Ovary (tissue), 3 donors: ENCODE measurements at regions not wholly inside any gene's neighbourhood (a gene's known extent, or its start where the extent isn't known, plus 50 kb on each side); places are given as distances from the start of the nearest gene placed in this dataset.

Experiments
- EP300 ChIP-seq: sonication (generic); formaldehyde crosslinking; IDR thresholded peaks from one replicate; pipeline ENCODE4 v1.6.1; 2017; ENCODE audit warnings: antibody characterized with exemption
- POLR2A ChIP-seq: fragments of 450-650 bp; IDR thresholded peaks from one replicate; pipeline ENCODE4 v1.6.1; 2017; ENCODE audit warnings: antibody characterized with exemption, mild to moderate bottlenecking, moderate library complexity
- TF ChIP-seq, protein P1 (sequence below), 3 donors: fragments of 450-650 bp in 2 of 3; fragments of 200-600 bp in 1 of 3; IDR thresholded peaks; one replicate each; pipeline versions ENCODE4 v1.5.1 to v1.8.0; 2016 to 2022; ENCODE audit warnings: antibody characterized with exemption in 3 of 3, mild to moderate bottlenecking in 1 of 3
- donor health status: DM: no; HTN: no; CAD: no.

GRCh38 chr21:38987633-38988508, 182.1 kb downstream of the ETS2 start:
- TF ChIP-seq, protein P1, sequence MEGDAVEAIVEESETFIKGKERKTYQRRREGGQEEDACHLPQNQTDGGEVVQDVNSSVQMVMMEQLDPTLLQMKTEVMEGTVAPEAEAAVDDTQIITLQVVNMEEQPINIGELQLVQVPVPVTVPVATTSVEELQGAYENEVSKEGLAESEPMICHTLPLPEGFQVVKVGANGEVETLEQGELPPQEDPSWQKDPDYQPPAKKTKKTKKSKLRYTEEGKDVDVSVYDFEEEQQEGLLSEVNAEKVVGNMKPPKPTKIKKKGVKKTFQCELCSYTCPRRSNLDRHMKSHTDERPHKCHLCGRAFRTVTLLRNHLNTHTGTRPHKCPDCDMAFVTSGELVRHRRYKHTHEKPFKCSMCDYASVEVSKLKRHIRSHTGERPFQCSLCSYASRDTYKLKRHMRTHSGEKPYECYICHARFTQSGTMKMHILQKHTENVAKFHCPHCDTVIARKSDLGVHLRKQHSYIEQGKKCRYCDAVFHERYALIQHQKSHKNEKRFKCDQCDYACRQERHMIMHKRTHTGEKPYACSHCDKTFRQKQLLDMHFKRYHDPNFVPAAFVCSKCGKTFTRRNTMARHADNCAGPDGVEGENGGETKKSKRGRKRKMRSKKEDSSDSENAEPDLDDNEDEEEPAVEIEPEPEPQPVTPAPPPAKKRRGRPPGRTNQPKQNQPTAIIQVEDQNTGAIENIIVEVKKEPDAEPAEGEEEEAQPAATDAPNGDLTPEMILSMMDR (IDR thresholded peaks at IDR 0.05) = no peak
- no peak for TF ChIP-seq POLR2A
- no peak for TF ChIP-seq EP300
